ENCODE measurements at regions not wholly inside any gene's neighbourhood (a gene's known extent, or its start where the extent isn't known, plus 50 kb on each side); places are given as distances from the start of the nearest gene placed in this dataset.
"Not testable (repeated sequence)": the region's sequence is repeated elsewhere in the genome, so short reads cannot be mapped to it uniquely, and the experiment has no call there.

DNA sequence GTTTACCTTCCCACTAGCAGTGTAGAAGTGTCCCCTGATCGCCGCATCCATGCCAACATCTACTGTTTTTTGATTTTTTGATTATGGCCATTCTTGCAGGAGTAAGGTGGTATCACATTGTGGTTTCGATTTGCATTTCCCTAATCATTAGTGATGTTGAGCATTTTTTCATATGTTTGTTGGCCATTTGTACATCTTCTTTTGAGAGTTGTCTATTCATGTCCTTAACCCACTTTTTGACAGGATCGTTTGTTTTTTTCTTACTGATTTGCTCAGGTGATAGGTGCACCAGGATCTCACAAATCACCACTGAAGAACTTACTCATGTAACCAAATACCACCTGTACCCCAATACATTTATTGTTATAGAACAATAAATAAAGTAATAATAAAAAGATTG lies 114.5 kb downstream of the GATA6 start:
- not testable (repeated sequence) for DNase-seq

DNA sequence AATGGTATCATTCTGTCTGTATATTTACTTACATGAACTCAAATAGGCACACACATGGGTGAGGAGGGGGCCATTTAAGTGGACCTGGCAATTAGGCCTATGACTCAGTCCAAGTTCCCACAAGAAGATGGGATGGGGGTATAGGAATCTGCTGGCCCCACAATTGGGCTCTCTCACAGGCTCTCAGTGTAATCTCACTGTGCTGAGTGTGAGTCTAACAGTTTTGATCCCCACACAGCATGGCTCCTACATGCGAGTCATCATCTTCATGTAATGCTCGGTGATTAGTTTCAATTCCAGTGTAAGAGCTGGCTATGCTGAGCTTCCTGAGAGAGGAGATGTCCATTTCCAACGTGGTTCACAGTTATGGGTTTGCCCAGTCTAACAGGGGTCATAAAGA lies 114.0 kb downstream of the GATA6 start:
- peak; percentile 15 to 45 (median 36) for DNase-seq

GRCh38 chr18:22283116-22283395 lies 113.7 kb downstream of the GATA6 start:
- no peak for DNase-seq

DNA sequence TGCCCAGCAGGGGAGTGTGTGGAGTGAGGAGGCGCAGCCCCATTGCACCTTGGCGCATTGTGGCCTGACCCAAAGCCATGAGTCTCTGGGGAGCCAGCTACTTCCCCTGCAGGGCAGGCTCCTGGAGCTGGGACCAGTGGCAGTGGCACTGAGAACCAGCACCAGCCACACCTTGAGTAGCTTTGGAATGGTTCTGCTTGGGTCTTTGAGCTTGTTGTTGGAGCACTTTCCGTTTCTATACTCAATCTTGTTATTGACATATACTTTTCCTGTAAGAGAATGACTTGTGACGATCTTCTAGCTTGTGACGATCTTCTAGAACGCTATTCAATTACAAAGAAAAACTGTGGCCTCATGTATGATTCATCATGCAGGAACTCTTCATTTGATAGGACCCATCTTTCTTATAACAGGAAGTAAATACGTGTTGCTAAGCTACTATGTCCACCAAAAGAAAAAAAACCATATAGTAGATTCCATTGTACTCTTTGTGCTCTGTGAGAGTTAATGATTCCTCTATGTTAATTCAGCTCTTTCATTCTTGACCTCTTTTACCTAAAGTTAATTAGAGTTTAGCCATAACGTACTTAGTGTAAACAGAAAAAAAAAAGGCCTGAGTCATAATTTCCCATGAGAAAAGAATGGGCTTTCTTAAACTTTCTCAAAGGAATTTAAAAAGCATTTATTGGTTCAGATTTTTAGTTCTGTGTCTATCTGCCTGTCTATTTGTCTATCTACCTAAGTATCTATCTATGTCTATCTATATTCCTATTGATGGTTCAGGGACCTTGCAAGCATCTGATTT lies 113.1 kb downstream of the GATA6 start:
- peak; percentile 21 to 78 (median 60) for DNase-seq

DNA sequence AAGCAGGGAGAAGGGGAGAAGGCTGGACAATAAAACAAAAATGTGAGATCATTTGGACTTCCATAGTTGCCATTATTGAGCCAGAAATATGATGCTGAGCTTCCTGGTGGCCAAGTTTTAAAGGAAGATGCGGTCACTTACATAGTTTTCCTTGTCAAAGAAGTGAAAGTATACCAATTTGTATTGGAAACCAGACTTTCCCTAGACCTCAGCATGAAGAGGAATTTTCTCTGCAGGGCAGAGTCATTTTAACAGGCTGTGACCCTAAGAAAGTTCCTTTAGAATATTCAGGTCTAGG lies 111.0 kb downstream of the GATA6 start:
- no peak for DNase-seq

GRCh38 chr18:22279741-22280452 lies 110.5 kb downstream of the GATA6 start:
- peak in 1 of 3 donors; percentile 9 for DNase-seq

GRCh38 chr18:22278798-22279197 lies 109.4 kb downstream of the GATA6 start:
- DNase-seq: no peak

- DNase-seq: no peak
Observed at GRCh38 chr18:22277758-22278157, 108.4 kb downstream of the GATA6 start.

DNA sequence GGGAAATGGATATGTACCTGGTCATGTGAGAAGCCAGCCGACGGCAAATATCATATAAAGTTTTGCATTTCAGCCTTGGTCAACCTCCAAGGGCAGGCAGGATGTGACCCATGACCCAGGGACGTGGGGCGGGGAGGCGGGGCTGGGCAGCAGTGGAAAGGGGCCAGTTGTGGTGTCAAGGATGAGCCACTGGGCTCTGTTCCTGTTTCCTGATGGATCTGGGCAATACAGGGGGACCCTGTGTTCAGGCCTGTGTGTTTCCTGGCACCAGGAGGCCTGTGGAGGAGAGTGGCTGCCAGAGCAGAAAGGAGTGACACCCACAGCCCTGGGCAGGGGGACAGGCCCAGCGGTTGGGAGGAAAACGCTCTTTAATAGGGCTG lies 106.9 kb downstream of the GATA6 start:
- no peak for DNase-seq

DNA sequence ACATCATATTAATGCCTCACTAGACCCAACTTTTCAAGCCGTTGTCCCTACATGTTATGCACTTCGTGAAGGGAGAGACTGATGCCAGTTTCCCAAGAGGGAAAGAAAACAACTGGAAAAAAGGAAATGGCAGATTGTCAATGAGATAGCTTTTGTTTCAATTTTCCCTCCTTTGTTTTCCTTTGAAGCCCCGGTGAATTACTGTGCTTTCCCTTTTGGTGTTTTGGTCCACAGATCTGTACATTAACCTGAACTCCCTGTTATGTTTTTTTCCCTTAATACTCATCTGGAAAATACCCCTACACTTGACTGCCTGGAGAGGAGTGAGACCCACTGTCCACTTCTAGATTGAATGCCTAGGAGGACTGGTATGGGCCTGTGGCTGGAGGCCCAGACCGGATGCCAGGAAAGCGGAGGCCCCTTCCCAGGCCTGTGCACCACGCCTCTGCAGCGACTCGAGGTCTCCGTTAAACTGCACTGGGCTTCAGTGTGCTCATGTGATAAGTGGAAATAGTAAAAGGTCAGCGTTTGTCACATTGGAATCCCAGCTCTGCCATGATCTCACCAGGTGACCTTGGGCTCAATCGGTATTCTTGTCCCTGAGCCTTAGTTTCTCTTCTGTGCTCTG lies 106.4 kb downstream of the GATA6 start:
- no peak for DNase-seq

DNA sequence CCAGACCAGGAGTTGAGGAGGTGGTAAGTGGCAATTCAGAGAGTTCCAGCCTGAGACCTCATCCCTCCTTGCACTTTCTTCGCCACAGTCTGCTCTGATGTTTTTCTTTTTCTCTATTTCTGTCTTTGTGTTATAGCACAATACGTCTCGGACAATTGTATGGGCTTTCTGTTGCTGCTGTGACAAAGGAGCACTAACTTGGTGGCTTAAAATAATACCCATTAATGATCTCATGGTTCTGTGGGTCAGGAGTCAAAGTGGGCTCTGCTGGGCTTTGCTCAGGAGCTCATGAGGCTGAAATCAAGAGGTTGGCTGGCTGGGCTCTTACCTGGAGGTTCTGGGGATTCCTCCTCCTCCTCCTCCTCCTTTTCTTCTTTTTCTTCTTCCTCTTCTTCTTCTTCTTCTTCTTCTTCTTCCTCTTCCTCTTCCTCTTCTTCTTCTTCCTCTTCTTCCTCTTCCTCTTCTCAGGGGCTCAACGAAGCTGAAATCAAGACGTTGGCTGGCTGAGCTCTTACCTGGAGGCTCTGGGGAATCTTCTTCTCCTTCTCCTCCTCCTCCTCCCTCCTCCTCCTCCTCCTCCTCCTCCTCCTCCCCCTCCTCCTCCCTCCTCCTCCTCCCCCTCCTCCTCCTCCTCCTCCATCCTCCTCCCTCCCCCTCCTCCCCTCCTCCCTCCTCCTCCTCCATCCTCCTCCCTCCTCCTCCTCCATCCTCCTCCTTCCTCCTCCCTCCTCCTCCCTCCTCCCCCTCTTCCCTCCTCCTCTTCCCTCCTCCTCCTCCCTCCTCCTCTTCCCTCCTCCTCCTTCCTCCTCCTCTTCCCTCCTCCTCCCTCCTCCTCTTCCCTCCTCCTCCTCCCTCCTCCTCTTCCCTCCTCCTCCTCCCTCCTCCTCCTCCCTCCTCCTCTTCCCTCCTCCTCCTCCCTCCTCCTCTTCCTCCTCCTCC lies 104.0 kb downstream of the GATA6 start:
- DNase-seq: no peak

- no peak for DNase-seq
Observed at GRCh38 chr18:22272242-22272641, 102.9 kb downstream of the GATA6 start.

GRCh38 chr18:22271030-22271429 lies 101.6 kb downstream of the GATA6 start:
- no peak for DNase-seq

DNA sequence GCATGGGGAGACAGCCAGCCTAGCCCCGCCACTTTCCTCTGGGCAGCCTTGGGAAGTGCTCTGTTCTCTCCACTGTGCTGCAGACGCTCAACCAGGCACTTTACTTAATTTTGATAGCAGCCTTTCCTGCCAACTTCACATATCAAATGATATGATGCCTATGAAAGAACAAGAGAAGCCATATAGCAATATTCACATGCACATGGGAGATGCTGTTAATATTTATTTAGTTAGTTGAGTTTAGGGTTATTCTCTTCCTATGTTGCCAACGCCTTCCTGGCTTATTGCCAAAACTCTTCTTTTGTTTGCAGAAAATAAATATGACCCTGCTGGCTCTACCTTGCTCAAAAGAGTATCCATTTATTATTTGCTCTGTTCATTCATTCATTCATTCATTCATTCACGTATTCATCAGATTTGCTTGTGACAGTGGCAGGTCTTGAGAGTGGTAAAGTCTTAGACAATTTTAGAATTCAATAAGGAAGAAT lies 99.3 kb downstream of the GATA6 start:
- DNase-seq: no peak

DNA sequence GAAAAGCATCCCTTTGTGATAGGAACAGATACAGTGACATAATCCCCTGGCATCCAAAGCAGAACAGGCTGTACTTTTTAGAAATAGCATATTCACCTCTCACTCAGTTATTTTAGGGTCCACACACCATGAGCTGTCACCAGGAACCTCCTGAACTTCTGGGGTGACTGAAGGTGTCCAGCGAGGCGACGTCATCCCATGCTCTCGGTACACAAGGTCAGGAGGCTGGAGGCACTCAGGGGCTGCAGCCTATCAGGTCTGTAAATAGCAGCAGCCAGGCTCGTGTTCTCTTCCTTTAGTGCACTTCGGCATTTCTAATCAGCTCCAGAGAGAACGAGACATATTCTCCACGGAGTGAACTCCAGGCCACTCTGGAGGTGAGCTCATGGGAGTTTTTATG lies 98.3 kb downstream of the GATA6 start:
- DNase-seq: no peak

DNA sequence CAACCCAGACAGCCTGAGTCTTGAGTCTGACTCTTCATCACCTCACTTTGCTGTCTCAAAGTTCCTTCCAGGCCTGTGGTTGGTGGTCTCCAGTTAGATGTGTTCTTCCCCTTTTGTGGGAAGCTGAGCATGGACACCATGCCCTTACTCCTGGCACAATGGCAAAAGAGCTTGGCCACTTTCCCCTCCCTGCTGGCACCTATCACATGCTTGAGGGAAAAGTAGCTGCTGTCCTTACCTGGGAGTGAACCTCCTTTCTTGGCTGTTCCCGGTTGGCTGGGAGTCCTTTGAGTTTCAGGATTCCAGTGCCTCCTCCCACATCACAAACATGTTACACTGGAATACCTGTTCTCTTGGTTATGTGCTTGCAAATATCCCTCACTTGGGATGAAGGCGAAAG lies 97.8 kb downstream of the GATA6 start:
- no peak for DNase-seq

GRCh38 chr18:22265838-22266237 lies 96.4 kb downstream of the GATA6 start:
- DNase-seq: no peak

DNA sequence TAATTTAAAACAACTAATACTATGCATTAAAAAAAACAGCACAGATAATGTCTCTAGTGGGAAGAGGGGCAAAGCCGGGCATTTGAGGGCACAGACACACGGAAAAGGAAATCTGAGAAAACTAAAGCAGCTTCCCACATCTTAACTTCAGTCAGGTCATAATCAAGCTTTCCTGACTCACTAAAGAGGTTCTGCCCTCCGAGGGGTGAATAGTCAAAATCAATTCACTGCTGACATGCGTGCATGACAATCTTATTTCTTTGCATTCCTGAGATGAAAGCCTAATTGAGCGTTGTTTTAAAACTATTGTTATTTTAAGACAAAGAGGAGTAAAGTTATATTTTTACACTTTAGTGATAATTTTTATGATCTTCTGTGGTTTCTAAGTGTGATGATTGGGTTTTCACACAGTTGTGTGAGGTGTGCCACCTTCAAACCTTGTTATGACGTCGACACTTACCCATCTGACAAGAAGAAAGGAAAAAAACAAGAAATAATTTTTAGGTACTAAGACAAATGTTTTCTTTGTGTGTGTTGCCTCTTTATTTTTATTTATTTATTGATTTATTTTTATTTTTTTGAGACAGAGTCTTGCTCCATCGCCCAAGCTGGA lies 90.9 kb downstream of the GATA6 start:
- no peak for DNase-seq

- no peak for DNase-seq
Observed at GRCh38 chr18:22257022-22257543, 87.7 kb downstream of the GATA6 start.

DNA sequence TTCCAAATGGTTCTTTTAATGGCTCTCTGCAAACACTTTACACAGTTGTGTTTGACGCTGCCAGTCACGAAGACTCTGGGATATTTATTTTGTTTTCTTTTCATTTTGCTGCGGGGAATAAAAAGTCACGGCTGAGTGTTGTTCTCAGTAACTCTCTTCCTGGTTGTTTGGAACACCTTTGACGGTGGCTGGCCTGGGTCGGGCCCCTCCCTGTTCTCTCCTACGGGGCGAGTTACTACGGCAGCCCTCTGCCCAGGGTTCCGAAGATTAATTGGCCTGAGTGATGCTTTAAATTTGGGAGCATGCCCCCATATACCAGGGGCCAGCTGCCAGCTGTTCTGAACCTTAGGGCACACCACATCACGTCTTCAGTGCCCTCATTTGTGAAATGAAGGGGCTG lies 84.7 kb downstream of the GATA6 start:
- DNase-seq: no peak

GRCh38 chr18:22253676-22254075 lies 84.3 kb downstream of the GATA6 start:
- DNase-seq: peak in 2 of 3 donors; percentile 3 to 4

DNA sequence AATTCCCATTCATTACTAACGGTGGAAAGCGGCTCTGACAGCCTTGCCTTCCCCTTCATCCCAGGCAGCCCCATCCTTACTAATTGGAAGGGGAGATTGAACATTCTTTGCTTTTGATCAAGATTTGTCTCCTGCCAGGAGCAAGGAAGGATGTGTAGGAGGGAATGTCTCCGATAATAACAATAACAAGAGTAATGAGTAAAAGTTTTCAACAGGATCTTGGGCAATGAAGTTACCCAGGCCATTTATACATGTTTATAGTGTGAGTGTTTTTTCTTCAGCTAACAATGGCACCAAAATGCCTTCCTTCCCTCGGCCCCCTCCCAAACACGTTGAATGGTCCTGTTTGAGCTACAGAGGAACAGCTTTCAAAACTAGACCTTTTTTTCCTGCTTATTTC lies 83.8 kb downstream of the GATA6 start:
- no peak for DNase-seq

Measured in suppressor macrophage treated with lipopolysaccharide for 1 hour (primary cell).